HUDEP-2 (cell line): ENCODE measurements at regions not wholly inside any gene's neighbourhood (a gene's known extent, or its start where the extent isn't known, plus 50 kb on each side); places are given as distances from the start of the nearest gene placed in this dataset.
A peak's percentile ranks its signal among the peaks of the same experiment; 100 is the strongest.
"Not testable (repeated sequence)": the region's sequence is repeated elsewhere in the genome, so short reads cannot be mapped to it uniquely, and the experiment has no call there.

Source experiments
- DNase-seq, 76 experiments: peaks; one replicate each; lab custom pipeline; 2025; ENCODE audit not compliant: unreplicated experiment in 76 of 76; lab: John Stamatoyannopoulos, UW

GRCh38 chr10:57624856-57625592 lies 642.7 kb downstream of the IPMK start:
- DNase-seq, result no peak

DNA sequence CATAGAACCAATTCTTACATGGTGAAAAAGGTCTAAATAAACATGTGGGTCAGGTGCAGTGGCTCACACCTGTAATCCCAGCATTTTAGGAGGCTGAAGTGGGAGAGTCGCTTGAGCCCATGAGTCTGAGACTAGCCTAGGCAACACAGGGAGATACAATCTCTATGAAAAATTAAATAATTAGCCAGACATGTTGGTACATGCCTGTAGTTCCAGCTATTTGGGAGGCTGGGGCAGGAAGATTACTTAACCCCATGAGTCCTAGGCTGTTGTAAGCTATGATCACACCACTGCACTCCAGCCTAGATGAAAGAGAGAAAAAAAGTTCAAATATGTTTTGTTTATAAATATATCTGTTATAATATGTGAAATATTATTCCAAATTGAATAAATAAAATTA lies 643.6 kb downstream of the IPMK start:
- no peak for DNase-seq

GRCh38 chr10:57621466-57621865 lies 646.2 kb downstream of the IPMK start:
- no peak for DNase-seq

GRCh38 chr10:57605948-57606485 lies 661.7 kb downstream of the IPMK start:
- no peak for DNase-seq

GRCh38 chr10:57599440-57599839 lies 668.3 kb downstream of the IPMK start:
- no peak for DNase-seq

- DNase-seq, result no peak
Measured at GRCh38 chr10:57593983-57594573, 673.6 kb downstream of the IPMK start.

GRCh38 chr10:57579926-57580325 lies 687.8 kb downstream of the IPMK start:
- peak in 1 of 76 experiments; percentile 14 for DNase-seq

GRCh38 chr10:57562211-57562610 lies 705.5 kb downstream of the IPMK start:
- no peak for DNase-seq

DNA sequence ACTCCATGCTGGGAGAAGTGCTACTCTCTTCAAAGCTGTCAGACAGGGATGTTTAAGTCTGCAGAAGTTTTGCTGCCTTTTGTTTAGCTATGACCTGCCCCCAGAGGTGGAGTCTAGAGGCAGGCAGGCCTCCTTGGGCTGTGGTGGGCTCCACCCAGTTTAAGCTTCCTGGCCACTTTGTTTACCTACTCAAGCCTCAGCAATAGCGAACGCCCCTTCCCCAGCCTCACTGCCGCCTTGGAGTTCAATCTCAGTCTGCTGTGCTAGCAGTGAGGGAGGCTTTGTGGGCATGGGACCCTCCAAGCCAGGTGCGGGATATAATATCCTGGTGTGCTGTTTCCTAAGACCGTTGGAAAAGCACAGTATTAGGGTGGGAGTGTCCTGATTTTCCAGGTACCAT lies 715.9 kb downstream of the IPMK start:
- not testable (repeated sequence) for DNase-seq

GRCh38 chr10:57535306-57535705 lies 732.4 kb downstream of the IPMK start:
- DNase-seq, result no peak

DNA sequence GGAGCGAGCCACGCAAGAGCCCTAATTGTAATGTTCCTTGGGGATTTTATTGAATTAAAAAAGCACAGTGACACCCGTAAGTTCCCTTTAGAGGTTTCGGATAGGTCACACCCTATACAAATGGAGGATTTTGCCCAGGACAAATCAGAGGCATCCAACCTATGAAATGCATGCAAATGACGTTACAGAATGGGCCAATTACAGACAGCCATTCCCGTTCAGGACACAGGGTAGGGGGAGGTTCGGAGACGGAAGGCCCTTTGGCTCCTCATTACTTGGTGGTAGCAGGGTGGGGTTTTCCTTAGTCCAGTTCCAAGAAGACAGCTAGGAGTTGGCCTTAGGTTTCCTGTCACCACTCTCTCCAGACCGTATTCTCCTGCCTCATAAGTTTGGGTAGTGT lies 754.1 kb downstream of the IPMK start:
- DNase-seq, result no peak

- no peak for DNase-seq
Measured at GRCh38 chr10:57507788-57508187, 759.9 kb downstream of the IPMK start.

- no peak for DNase-seq
Measured at GRCh38 chr10:57506414-57507094, 761.1 kb downstream of the IPMK start.

DNA sequence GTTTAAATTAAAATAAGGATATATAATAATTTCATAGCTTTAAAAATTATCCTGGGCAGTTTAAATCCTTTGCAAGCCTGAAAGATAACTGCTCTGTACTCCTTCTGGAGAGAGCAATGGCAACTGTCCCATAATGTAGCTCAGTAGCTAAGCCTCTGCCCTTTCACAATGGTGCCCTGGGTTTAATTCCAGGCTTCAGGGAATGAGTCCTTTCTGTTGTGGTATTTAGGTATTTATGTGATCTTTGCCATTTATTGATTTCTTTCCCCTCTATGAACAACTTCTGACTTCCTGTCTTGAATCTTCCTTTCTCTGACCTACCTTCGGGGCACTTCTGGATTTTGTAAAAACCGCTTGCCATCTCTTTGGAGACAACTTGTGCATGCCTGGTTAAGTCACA lies 773.2 kb downstream of the IPMK start:
- DNase-seq, result no peak

DNA sequence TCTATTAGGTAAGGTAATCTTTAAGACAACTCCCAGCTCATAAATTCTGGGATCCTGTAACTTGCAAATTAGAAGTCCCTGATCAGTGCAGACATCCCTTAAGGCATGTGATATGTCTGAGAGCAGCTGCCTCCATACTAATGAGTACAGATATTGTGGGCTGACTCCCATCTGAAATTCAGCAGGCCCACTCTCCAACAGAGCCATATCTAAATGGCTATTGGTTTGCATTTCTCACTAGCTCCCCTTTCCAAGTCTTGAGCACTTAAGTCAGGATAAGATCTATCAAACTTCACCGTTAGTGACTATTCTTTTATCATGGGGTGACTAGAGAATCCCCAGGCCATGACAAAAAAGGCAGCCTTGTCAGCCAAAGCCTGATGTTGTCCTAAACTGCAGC lies 785.4 kb downstream of the IPMK start:
- no peak for DNase-seq

- DNase-seq, result no peak
Measured at GRCh38 chr10:57472823-57473619, 794.7 kb downstream of the IPMK start.

DNA sequence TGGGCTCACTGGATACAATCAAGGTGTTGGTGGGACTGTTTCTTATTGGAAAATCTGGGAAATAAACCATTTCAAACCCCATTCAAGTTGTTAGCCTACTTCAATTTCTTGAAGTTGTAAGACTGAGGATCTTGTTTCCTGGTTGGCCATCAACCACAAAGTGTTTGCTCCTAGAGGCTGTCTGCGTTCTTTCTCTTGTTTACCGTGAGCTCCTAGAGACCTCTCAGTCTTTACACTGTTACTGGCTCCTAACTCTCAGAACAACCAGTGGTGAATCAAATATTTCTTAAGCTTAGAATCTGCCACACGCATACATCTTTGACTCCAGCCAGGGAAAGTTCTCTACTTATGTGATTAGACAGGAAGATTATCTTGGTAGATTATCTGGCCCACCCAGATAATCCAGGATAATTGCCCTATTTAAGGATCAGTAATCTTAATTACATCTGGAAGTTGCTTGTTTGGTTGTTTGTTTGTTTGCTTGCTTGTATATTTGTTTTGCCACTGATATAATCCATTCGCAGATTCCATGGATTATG lies 798.7 kb downstream of the IPMK start:
- DNase-seq, result no peak

GRCh38 chr10:57465155-57465554 lies 802.5 kb downstream of the IPMK start:
- DNase-seq, result no peak

DNA sequence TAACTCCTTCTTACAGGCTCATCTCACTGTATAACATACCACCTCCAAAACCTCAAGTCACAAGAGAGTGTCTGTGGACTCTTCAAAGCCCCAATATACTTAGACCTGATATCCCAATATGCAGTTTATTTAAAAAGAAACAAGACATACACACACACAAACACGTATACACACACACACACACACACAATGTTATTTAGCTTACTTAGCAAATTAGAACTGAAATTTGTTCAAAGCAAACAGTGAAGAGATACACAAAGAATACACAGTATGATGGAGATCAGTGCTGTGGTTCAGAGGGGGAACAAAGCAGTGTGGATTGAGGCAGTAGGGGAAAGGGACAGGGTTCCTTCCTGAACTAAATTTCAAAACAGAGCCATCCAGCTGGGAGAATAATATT lies 807.2 kb downstream of the IPMK start:
- no peak for DNase-seq

DNA sequence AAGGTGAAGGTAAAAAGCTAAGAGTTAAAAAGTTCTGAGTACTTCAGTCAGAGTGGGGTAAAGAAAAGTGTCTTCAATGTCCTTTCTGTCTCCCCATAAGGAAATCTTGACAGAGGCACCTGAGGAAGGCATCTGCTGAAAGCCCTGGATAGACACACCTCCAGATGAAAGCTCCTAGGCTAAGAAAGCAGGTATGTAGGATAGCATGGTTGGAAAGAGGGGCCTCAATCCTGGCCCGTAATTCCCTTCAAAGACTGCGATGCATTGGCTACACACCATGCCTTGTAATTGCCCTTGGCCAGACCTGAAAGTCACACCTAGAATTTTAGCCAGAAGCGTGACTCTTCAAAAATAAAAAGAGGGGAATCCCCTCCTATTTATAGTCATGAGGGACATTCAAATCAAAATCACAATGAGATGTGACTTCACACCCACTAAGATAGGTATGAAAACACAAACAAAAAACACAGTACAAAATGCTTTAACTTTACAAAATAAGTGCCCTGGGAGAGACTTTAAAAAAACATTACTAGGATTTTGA lies 809.7 kb downstream of the IPMK start:
- DNase-seq, result no peak
